ENCODE measurements at regions not wholly inside any gene's neighbourhood (a gene's known extent, or its start where the extent isn't known, plus 50 kb on each side); places are given as distances from the start of the nearest gene placed in this dataset.

DNA sequence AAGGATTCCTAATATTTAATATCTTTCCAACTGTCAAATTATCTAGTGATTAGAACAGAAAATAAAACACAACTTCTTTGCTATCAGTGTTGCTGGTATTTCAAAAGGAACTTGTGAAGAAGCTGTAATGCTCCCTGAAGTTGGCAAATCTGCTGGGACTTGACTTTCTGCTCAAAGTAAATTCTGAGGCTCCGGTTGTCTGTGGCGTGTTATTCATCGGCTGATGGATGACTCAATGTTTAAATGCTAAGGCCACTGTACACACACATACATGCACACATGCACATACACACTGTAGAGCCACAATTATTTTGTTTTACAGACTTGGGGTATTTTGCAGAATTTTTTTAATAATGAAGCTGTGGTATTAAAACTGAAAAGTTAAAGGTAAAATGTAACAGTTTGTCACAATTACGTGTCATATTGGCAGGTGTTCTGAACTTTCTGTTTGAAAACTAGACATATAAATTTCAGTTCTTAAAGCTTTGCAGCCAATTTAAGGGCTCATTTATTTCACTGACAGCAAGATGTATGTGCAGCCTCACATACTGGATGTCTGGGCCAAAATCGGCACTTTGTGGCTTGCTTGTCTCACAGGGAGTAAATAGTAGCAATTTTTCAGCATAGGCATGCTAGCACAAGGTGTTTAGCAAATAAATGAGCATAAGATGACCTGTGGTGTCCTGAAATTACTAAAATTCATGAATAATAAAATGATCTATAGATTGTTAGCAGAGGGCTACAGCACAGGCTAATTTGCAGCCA lies 1691.7 kb upstream of the PCDH20 start:
- DNase-seq = no peak

- DNase-seq = no peak
Observed at GRCh38 chr13:63094717-63095116, 1679.1 kb upstream of the PCDH20 start.

DNA sequence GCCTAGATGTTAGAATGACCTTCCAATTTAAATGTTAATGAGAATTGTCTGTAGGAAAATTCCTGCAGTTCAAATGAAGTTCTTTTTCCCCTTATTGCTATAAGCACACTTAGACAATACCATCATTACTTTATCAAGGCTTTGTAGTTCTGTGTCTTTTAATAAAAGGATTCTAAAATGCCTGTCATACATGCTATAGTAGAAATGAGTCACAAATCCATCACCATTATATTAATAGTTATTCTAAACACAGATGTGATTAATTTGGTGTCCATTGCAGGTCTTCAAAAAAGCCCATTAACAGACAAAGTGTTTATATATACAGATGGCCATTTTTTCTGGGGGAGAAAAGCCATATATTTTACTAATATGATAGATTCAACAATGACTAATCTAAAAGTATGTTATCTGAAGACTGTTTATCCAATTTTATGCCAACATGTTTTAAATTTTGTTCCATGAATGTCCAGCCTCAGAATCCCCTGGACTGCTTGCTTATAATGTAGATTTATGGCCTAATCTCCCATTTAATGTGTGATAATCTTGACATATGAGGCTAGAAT lies 1678.3 kb upstream of the PCDH20 start:
- DNase-seq = no peak

GRCh38 chr13:63092456-63092855 lies 1676.8 kb upstream of the PCDH20 start:
- no peak for DNase-seq

GRCh38 chr13:63090524-63090923 lies 1674.9 kb upstream of the PCDH20 start:
- no peak for DNase-seq

GRCh38 chr13:63088226-63088625 lies 1672.6 kb upstream of the PCDH20 start:
- no peak for DNase-seq

DNA sequence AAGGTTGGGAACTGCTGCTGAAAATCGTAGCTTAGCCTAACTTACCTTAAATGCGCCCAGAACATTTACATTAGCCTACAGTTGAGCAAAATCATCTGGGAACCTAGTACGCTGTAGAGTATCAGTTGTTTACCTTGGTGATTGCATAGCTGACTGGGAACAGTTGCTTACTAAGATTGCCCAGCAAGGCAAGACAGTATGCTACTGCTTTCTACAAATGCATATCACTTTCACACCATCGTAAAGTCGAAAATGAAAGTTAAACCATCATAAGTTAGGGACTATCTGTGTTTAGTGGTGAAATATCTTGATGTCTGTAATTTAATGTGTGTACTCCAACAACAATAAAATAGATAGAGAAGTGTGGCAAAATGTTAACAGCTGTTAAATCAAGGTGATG lies 1670.6 kb upstream of the PCDH20 start:
- no peak for DNase-seq

DNA sequence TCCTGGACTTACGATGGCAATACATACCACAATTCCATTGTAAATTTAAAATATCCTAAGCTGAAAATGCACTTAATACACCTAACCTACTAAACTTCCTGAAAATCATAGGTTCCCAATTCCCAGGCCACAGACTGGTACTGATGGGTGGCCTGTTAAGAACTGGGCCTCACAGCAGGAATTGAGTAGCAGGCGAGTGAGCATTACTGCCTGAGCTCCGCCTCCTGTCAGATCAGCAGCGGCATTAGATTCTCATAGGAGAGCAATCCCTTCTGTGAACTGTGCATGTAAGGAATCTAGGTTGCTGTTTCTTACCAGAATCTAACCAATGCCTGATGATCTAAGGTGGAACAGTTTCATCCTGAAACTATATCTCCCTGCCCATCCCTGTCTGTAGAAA lies 1670.2 kb upstream of the PCDH20 start:
- DNase-seq = no peak

DNA sequence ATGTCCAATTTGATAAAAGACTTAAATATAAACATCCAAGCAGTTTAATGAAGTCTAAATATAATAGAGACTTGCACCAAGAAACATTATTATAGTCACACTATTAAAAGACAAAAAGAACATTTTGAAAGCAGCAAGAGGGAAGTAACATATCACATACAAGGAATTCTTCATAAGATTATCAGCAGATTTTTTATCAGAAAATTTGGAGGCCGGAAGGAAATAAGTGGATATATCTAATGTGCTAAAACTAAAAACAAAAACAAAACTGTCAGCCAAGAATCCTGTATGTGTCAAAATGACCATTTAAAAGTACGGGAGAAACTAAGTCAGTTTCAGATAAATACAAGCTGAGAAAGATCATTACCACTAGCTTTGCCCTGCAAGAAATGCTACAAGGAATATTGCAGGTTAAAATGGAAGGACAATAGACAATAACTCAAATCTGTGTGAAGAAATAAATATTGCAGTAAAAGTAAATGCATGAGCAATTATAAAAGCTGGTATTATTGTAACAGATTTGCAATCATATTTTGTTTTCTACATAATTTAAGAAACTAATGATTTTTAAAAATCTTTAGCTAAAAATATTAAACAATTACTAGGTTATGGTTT lies 1665.9 kb upstream of the PCDH20 start:
- no peak for DNase-seq

GRCh38 chr13:63075126-63075525 lies 1659.5 kb upstream of the PCDH20 start:
- no peak for DNase-seq

DNA sequence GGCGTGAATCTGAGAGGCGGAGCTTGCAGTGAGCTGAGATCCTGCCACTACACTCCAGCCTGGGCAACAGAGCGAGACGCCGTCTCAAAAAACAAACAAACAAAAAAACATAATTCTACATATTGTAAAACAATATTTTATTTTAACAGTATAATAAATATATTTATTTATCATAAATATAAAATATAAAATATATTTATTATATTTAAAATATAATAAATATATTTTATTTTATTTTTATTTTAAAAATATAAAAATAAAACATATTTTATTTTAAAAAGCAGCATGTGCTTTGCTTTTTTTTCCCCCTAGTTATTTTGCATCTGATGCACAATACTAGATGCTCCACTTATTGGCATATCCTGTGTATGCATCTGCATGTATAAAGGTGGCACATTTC lies 1634.6 kb upstream of the PCDH20 start:
- DNase-seq = no peak

DNA sequence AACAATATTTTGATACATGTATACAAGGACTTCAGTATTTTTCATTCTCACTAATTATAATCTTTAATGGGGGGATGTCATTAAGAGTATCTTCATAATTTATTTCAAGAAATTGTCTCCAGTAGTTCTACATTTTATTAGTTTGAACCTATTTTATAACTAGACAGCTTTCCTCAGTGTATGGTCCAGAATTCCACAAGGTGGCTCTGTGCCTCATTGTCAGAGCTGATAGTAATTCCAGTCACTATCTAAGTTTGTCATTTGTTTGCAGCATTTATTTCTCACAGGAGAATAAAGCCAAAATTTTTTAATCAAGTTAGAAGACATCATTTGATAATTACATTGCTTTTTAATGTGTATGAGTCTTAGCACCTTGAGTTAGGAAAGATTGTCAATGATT lies 1633.0 kb upstream of the PCDH20 start:
- DNase-seq = no peak

GRCh38 chr13:63044589-63045313 lies 1629.1 kb upstream of the PCDH20 start:
- DNase-seq = no peak

DNA sequence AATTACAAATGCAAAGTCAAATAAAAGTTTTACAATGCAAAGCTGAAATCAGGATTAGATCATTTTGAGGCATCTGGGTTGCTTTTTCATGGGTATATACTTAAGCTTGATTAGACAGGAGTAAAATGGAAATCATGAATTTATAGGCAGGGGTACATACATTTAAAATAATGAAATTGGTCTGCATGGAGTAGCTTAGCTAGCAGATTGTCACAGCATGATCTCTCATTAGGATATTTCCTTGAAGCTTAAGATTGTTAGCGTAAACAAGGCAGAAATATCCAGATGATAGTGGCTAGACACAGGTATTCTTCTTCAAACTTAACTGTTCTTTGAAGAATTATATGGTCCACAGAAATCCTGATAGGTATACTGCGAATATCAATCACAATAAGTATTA lies 1627.0 kb upstream of the PCDH20 start:
- no peak for DNase-seq

- DNase-seq = no peak
Observed at GRCh38 chr13:63041640-63042414, 1626.2 kb upstream of the PCDH20 start.

DNA sequence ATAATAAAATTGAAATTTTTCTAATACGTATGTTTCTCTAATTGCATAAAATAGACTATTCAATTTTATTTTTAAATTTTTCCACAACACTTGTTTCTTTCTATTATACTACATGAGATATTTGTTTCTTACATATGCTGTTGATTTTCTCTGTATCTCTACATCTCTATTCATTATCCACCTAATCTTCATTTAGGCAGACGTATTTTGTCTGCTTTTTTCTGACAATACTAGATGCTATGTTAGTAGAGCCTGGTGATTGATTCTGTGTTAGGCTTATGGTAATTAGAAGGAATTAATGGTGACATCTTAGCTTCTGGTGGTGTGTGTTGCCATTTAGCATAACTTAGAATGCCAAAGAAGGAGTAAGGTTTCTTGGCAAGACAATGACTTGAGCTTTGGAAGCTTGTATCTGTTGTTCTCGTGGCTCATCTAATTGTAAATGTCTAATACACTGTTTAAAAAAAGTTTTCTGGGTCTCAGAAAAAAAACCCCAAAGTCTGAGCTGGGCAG lies 1610.7 kb upstream of the PCDH20 start:
- no peak for DNase-seq

DNA sequence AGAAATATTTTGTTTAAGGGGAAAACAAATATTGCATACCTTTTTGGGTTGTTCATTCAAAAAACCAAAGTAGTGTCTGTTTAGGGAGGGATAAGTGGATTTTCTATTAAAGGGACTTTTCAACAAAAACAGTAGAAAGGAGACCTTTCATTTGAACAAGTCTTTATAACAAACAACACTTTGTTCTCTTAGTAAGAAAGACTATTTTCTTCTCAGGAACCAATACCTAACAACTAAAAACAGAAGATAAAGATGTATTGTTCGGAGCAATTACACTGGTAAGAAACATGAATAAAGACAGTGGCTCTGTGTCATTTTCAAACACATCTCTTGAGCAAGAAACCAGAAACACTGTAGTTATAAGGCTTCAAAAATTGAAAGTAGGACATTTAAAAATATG lies 1610.1 kb upstream of the PCDH20 start:
- no peak for DNase-seq

GRCh38 chr13:63024458-63024857 lies 1608.8 kb upstream of the PCDH20 start:
- DNase-seq = no peak

- DNase-seq = no peak
Observed at GRCh38 chr13:63011996-63012395, 1596.3 kb upstream of the PCDH20 start.

DNA sequence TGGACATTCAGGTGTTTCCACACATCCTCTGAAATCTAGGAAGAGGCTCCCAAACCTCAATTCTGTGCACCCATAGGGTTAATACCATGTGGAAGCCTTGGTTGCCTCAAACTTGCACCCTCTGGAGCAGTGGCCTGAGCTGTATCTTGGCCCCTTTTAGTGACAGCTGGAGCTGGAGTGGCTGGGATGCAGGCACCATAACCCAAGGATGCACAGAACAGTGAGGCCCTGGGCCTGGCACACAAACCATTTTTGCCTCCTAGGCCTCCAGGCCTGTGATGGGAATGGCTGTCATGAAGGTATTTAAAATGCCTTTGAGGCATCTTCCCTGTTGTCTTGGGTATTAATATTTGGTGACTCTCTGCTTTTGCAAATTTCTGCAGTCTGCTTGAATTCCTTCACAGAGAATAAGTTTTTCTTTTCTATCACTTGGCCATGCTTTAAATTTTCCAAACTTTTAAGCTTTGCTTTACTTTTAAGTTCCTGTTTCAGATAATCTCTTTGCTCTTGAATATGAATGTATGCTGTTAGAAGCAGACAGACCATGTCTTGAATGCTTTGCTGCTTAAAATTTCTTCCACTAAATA lies 1594.5 kb upstream of the PCDH20 start:
- DNase-seq = no peak

DNA sequence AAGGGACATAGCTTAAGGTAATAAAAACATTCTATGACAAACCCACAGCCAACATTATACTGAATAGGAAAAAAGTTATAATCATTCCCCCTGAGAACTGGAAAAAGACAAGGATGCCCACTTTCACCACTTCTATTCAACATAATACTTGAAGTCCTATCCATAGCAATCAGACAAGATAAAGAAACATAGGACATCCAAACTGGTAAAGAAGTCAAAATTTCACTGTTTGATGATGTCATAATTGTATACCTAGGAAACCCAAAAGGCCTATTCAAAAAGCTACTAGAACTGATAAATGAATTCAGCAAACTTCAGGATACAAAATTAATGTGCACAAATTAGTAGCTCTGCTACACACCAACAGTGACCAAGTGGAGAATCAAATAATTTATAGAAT lies 1590.0 kb upstream of the PCDH20 start:
- DNase-seq = no peak

GRCh38 chr13:62997696-62998095 lies 1582.0 kb upstream of the PCDH20 start:
- DNase-seq = no peak
